Epithelial cell of esophagus (primary cell): ENCODE measurements at regions not wholly inside any gene's neighbourhood (a gene's known extent, or its start where the extent isn't known, plus 50 kb on each side); places are given as distances from the start of the nearest gene placed in this dataset.
A peak's percentile ranks its signal among the peaks of the same experiment; 100 is the strongest.

Experiments
- DNase-seq: peaks from one replicate; pipeline ENCODE4 v3.0.0; 2010; ENCODE audit warnings: low read depth
- H3K4me3 ChIP-seq: 2 replicates; pipeline ENCODE4 v1.5.1; 2011; ENCODE audit warnings: mild to moderate bottlenecking, low read length, control low read depth
- CTCF ChIP-seq: IDR thresholded peaks from 2 replicates; pipeline ENCODE4 v1.5.1; 2011; ENCODE audit warnings: low read depth, mild to moderate bottlenecking, low read length, control low read depth, inconsistent platforms; ENCODE audit not compliant: insufficient read depth; ENCODE audit errors: missing control alignments

GRCh38 chr6:117169064-117169665 is 96.2 kb upstream of the VGLL2 start:
- no peak overlapping the region for H3K4me3 ChIP-seq
- peak; percentile 6 for DNase-seq
- TF ChIP-seq CTCF, result no peak

DNA sequence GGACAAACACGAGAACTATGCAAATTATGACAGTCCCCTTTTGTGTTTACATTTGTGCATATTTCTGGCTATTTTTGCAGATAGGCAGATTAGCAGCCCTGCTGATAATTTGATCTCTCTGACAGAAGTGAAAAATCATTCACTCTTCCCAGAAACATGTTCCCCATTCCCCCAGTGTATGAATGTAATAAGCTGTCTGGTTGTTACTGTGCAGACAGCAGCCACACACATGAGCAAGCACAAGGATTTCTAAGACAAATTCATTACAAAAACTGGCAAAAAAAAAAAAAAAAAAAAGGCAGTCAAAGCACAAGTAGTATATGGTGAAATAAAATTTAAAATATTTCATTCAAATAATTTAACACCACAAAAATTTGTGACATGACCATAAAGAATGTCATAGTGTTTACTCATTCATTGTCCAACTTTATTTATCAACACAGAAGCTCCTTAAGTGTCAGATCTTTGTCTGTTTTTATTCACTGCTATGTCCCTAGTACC is 95.5 kb upstream of the VGLL2 start:
- H3K4me3 ChIP-seq, result no peak overlapping the region
- DNase-seq, result peak; percentile 15
- no peak for TF ChIP-seq CTCF

DNA sequence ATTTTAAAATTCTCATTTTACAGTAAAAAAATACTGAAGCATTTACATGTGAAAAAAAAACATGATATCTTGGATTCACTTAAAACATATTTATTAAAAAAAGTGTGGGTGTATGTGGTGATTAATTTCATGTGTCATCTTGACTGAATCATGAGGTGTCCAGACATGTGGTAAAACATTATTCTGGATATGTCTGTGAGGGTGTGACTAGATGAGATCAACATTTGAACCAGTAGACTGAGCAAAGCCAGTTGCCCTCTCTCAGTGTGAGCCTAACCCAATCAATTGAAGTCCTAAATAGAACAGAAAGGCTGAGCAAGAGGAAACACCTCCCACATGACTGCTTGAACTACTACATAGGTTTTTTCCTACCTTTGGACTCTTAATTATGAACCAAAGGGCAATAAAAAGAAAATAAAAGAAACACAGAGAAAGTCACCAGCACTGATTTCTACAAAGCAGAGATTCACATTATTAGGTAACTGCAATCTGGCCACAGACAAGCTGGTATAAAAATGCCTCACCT is 90.5 kb upstream of the VGLL2 start:
- DNase-seq, result peak; percentile 89
- TF ChIP-seq CTCF, result no peak
- no peak overlapping the region for H3K4me3 ChIP-seq

DNA sequence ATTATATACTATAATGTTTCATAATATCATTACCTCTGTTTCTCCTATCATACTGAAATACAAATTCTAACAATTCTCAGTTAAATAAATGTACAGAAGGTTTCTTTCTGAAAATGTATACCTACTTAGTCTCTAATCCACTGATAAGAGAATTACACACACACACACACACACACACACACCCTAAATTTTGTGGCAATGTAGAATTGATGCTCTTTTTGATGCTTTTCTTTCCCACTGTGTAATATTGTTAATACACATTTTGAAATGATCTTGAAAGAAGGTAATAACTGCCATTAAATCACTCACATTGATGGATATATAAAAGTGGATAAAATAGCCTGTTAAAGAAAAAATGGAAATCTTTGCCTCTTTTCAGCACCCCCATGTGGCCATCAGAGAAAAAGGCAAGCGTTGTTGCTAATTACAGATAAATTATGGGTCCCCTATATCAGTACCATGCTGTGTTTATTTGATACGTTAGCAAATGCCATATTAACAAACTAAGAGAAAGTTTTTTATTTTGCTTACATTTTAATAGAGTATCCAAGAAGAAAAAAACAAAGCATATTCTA is 76.6 kb upstream of the VGLL2 start:
- TF ChIP-seq CTCF, result peak; percentile 70
- peak; percentile 29 for DNase-seq
- H3K4me3 ChIP-seq, result no peak overlapping the region

- no peak for DNase-seq
- no peak overlapping the region for H3K4me3 ChIP-seq
- no peak for TF ChIP-seq CTCF
Measured at GRCh38 chr6:117191009-117191408, 74.3 kb upstream of the VGLL2 start.

- DNase-seq, result no peak
- H3K4me3 ChIP-seq, result no peak overlapping the region
- TF ChIP-seq CTCF, result no peak
Measured at GRCh38 chr6:117191448-117191847, 73.9 kb upstream of the VGLL2 start.
